ENCODE measurements at regions not wholly inside any gene's neighbourhood (a gene's known extent, or its start where the extent isn't known, plus 50 kb on each side); places are given as distances from the start of the nearest gene placed in this dataset.

DNA sequence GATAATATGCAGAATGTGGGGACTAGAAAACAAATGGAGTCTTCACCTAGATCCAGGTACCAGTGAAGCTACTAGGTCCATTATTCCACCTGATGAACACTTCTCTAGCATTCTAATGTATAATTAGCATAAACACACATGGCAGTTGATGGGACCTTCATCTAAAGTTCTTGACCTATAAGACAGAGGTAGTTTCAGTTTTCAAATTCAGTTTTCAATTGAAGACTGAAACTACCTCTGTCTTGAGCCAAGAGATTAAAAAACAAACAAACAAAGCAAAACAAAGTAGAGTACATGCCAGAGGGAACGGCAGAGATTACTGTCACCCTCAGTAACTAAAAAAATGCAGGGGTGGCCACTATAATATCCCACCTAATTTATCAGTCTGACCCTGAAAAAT, 199.9 kb upstream of the NEIL3 start:
- Mint-ChIP-seq H3K36me3 (ENCODE audit: low read depth) (no peaks in the 10 kb centered on the region), H3K4me3 (no peak overlapping the region), H3K4me1 (no peaks in the 10 kb centered on the region), H3K9me3 (no peaks in the 10 kb centered on the region), H3K27ac (no peak overlapping the region), H3K27me3 (no peaks in the 10 kb centered on the region)
- ATAC-seq (no peak), DNase-seq (no peak)

DNA sequence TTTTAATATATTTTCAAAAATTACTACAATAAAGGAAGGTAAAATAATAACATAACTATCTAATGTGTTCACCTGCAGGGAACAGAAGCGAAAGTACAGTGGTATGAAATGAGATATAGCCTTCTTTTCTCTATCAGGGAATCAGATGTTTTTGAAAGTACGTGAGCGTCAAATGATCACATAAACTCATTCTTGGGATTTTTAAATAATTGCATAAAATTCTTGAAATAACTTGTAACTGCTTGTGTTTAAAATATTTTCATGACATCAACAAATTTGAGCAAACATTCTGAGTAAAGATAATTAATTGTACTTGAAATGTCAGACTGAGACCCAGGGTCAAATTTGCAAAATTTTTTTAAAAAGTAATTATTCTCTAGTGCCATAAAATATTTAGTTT, 193.5 kb upstream of the NEIL3 start:
- H3K9me3 Mint-ChIP-seq = peaks cover 7% of the 10 kb centered on the region
- H3K27me3 Mint-ChIP-seq = peaks cover 2% of the 10 kb centered on the region
- H3K4me1 Mint-ChIP-seq = no peaks in the 10 kb centered on the region
- H3K27ac Mint-ChIP-seq = no peak overlapping the region
- H3K4me3 Mint-ChIP-seq = no peak overlapping the region
- no peaks in the 10 kb centered on the region for H3K36me3 Mint-ChIP-seq (ENCODE audit: low read depth)
- ATAC-seq (no peak), DNase-seq (no peak)

DNA sequence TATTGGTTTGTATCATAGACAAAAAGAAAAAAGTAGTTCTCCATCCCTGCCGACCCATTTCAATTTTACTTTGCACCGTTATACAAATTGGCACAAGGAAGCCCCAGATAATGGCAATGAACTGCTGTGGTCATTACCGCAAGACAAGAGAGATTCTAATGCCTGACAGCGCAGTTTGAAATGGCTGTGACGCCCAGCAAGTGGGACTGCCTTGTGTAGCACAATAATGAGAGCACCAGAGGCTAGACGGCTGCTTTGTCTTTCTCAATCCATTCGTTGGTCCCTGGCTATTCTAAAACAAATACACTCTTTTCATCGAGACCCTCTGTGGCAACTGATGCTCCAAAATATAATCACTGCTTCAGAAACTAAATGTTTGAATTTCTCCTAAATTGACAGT, 192.4 kb upstream of the NEIL3 start:
- no peak overlapping the region for H3K4me3 Mint-ChIP-seq
- H3K36me3 Mint-ChIP-seq (ENCODE audit: low read depth) = no peaks in the 10 kb centered on the region
- H3K27ac Mint-ChIP-seq = no peak overlapping the region
- peaks cover 2% of the 10 kb centered on the region for H3K27me3 Mint-ChIP-seq
- H3K9me3 Mint-ChIP-seq = peaks cover 7% of the 10 kb centered on the region
- no peaks in the 10 kb centered on the region for H3K4me1 Mint-ChIP-seq
- ATAC-seq (no peak), DNase-seq (no peak)

DNA sequence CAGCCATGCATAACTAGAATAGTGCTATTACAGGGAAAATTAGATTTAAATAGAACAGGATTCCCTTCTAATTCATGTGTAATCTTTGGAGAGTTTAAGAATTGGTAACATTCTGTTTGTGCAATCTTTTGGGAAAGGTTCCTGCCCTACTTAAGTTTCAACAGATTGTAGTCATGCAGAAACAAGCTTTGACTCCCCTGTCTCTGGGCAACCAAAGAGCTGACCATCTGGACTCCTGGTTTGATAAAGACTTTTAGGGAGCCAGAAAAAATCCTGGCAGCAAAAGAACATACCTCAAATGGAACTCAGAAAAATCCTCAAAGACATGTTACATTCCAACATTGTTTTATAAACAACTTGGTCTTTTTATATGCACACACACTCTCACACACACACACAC, 191.1 kb upstream of the NEIL3 start:
- no peak for DNase-seq
- H3K36me3 Mint-ChIP-seq (ENCODE audit: low read depth) = no peaks in the 10 kb centered on the region
- no peak overlapping the region for H3K27ac Mint-ChIP-seq
- H3K4me1 Mint-ChIP-seq = no peaks in the 10 kb centered on the region
- no peak for ATAC-seq
- H3K27me3 Mint-ChIP-seq = peaks cover 2% of the 10 kb centered on the region
- H3K4me3 Mint-ChIP-seq = no peak overlapping the region
- peaks cover 7% of the 10 kb centered on the region for H3K9me3 Mint-ChIP-seq

DNA sequence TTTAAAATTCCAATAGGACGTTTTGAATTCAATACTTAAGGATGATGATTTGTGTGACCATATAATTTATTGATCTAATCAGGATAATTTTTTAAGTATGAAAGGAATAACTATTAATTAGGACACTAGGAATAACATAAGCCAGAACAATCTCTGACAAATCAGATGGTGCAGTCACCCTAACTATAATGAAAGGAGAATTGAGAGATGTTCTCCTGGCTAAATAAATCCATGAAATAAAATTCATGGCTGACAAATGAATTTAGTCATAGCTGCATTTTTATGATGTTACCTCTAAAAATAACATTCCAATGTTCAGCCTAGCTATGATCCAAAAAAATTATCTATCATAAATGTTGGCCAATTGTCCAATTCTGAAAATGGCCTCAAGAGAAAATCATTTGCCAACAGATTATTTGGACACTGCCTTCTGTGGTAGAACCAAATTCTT, 190.6 kb upstream of the NEIL3 start:
- Mint-ChIP-seq H3K4me3 (no peak overlapping the region), H3K27me3 (peaks cover 2% of the 10 kb centered on the region), H3K4me1 (no peaks in the 10 kb centered on the region), H3K36me3 (ENCODE audit: low read depth) (no peaks in the 10 kb centered on the region), H3K27ac (no peak overlapping the region), H3K9me3 (peaks cover 7% of the 10 kb centered on the region)
- no peak for DNase-seq
- no peak for ATAC-seq

DNA sequence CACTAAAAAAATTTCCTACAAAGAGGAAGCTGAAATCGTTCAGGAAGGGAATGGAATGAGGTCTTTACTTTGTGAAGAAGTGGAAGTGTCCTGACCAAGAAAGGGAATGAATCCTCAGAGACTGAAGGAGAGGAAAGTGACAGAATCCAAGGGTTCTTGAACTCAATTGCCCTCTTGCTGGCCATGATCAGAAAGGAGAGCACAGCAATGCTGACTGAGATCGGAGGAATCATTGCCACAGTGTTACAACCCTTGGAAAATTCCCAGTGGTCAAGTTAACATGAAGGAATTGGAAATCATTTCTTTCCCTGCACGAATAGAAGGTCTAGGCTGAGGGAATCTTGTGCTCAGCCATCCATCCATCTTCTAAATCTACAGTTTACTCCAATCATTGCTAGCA, 190.0 kb upstream of the NEIL3 start:
- peaks cover 7% of the 10 kb centered on the region for H3K9me3 Mint-ChIP-seq
- H3K27me3 Mint-ChIP-seq = peaks cover 2% of the 10 kb centered on the region

DNA sequence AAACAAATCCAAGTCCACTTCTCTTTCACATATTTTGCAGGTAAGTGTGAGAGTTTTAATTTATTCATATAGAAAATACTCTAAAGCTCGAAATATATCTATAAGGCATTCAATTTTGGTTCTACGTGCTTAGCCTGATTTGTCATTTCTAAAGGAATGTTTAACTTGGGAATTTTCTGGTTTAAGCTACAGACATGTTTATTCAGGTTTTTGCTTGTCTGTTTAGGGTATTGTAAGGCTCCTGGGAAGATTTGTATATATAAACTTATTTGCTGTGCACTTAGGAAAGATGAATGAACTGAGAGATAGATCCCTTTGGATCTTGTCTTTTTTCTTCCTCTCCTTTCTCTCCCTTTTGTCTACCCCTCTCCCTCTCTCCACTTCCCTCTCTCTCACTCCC, 185.9 kb upstream of the NEIL3 start:
- ATAC-seq = no peak
- H3K36me3 Mint-ChIP-seq (ENCODE audit: low read depth) = no peaks in the 10 kb centered on the region
- DNase-seq = no peak
- no peaks in the 10 kb centered on the region for H3K27me3 Mint-ChIP-seq
- no peaks in the 10 kb centered on the region for H3K4me1 Mint-ChIP-seq
- peaks cover 14% of the 10 kb centered on the region for H3K9me3 Mint-ChIP-seq
- H3K27ac Mint-ChIP-seq = no peak overlapping the region
- no peak overlapping the region for H3K4me3 Mint-ChIP-seq

More for the DNA sequence above, 190.0 kb upstream of the NEIL3 start:
- no peak for ATAC-seq
- no peaks in the 10 kb centered on the region for H3K36me3 Mint-ChIP-seq (ENCODE audit: low read depth)
- no peaks in the 10 kb centered on the region for H3K4me1 Mint-ChIP-seq
- DNase-seq = no peak
- H3K27ac Mint-ChIP-seq = no peak overlapping the region
- H3K4me3 Mint-ChIP-seq = no peak overlapping the region

DNA sequence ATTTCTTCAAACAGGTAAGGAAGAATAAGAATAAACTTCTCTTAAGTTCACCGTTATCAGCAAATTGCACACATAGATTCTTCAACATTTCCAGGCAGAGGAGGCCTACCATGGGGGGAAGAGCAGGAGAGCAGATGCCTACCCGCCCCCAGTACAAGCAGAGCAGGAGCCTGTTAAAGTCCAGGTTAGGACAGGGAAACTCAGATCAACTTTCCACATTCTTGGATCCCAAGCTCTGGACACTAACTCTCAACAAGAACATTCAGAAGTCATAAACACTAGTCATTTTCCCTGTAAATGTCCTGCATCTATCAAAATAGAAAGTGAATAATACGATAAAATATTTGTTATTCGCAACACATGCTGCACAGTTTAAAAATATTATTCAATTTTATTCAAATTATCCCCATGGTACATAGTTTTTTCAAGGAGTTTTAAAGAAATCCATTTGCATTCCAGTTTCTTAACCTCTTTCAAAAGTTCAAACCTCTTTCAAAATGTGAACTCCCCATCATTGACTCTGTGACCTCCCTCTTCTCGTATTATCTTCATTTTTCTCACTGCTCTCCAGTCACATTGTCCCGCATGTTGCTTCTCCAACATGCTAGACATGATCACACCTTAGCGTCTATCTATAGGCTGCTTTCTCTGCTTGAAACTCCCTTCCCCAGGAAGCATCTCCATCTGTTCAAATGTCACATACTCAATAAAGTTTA, 185.2 kb upstream of the NEIL3 start:
- H3K4me3 Mint-ChIP-seq = no peak overlapping the region
- H3K27me3 Mint-ChIP-seq = no peaks in the 10 kb centered on the region
- H3K9me3 Mint-ChIP-seq = peaks cover 15% of the 10 kb centered on the region
- H3K36me3 Mint-ChIP-seq (ENCODE audit: low read depth) = no peaks in the 10 kb centered on the region
- H3K27ac Mint-ChIP-seq = no peak overlapping the region
- DNase-seq (no peak), ATAC-seq (no peak)
- no peaks in the 10 kb centered on the region for H3K4me1 Mint-ChIP-seq

DNA sequence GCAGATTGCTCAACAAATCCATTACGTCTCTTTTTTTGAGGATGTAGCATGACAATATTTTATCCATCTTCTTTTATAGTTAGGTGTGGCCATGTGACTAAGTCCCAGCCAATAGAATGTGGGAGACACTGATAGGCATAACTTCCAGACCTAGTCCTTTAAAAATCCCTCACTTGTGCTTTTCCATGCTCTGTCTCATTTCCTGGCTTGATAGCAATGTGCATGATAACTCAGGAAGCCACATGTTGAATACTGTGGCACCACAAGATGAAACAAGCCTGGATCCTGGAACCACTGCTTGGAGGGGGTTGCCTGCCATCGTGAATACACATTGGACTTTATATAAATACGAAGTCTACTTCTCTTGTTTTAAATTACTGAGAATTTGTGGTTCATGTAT, 184.0 kb upstream of the NEIL3 start:
- H3K4me1 Mint-ChIP-seq = no peaks in the 10 kb centered on the region
- H3K36me3 Mint-ChIP-seq (ENCODE audit: low read depth) = no peaks in the 10 kb centered on the region
- no peak overlapping the region for H3K27ac Mint-ChIP-seq
- DNase-seq (no peak), ATAC-seq (no peak)
- H3K27me3 Mint-ChIP-seq = no peaks in the 10 kb centered on the region
- peaks cover 16% of the 10 kb centered on the region for H3K9me3 Mint-ChIP-seq
- H3K4me3 Mint-ChIP-seq = no peak overlapping the region

DNA sequence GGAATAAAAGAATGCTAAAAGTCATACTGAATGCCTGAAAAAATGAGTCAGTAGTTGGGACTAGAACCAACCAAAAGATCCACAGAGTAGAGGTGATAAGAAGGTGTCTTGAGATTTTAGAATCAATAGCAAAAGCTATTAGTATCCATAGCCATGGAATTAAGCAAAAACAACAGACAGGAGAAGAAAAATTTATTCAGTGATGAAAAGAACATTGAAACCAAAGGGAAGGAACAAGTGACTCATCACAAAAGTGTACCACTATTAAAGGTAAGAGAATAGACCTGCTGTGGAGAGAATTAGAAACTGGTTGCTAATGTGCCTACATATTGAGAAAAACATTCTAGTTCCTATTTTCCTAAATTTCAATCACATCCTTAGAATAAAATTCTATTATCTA, 182.0 kb upstream of the NEIL3 start:
- no peak for ATAC-seq
- no peak overlapping the region for H3K4me3 Mint-ChIP-seq
- no peaks in the 10 kb centered on the region for H3K27me3 Mint-ChIP-seq
- H3K27ac Mint-ChIP-seq = no peak overlapping the region
- H3K9me3 Mint-ChIP-seq = peaks cover 16% of the 10 kb centered on the region
- H3K36me3 Mint-ChIP-seq (ENCODE audit: low read depth) = no peaks in the 10 kb centered on the region
- DNase-seq = no peak
- no peaks in the 10 kb centered on the region for H3K4me1 Mint-ChIP-seq

DNA sequence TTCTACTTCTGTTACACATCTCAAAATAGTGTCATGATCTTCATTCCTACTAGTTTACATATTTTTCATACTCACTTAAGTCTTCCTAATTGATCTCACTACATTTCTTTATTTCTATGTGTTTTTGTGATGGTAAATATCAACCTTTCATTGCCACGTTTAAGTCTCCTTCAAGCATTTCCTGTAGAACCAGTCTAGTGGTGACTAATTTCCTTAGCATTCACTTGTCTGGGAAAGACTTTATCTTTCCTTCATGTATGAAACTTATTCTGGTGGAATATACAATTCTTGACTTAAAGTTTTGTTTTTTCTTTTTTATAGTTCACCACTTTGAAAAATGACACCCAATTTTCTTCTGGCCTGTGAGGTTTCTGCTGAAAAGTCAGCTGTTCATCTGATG, 181.4 kb upstream of the NEIL3 start:
- Mint-ChIP-seq H3K27me3 (no peaks in the 10 kb centered on the region), H3K4me1 (no peaks in the 10 kb centered on the region), H3K36me3 (ENCODE audit: low read depth) (no peaks in the 10 kb centered on the region), H3K4me3 (no peak overlapping the region), H3K27ac (no peak overlapping the region), H3K9me3 (peaks cover 16% of the 10 kb centered on the region)
- DNase-seq = no peak
- ATAC-seq = no peak

DNA sequence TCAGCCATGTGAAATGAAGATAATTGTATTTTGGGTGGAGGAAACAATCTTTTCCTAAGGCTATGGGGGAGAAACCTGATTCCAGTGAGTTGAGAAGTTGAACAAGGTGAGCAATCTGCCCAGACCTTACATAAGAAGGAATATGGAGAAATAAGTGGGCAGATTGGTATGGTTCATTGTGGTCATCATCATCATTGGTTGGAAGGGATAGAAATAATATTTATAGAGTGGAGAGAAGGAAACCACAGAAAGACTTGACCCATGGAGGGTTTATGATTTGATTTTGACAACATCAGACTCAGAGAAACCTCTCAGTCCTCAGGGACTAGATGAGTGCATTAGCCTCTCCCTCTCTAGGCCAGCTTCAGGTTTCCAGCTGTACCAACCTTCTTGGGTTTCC, 177.9 kb upstream of the NEIL3 start:
- Mint-ChIP-seq H3K27ac (no peak overlapping the region), H3K27me3 (peaks cover 2% of the 10 kb centered on the region), H3K4me1 (no peaks in the 10 kb centered on the region), H3K4me3 (no peak overlapping the region), H3K9me3 (peaks cover 16% of the 10 kb centered on the region), H3K36me3 (ENCODE audit: low read depth) (no peaks in the 10 kb centered on the region)
- ATAC-seq (no peak), DNase-seq (no peak)

DNA sequence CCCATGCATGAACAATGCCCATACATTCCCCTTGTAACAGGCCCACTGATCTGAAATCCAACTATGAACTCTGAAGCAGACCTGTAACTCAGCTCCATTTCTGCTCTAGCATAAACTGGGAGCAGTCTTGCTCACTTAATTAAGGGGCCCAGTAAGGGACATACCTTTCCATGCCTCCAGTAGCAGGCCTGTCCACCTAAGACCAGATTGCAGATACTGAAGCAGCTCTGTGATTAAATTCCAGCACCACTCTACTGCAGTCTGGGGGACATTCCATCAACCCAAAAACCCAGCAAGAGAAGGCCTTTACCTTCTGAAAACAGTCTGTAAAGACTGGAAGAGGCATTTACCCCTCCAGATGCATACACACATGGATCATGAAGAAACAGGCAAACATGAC, 162.0 kb upstream of the NEIL3 start:
- no peaks in the 10 kb centered on the region for H3K4me1 Mint-ChIP-seq
- H3K27ac Mint-ChIP-seq = no peak overlapping the region
- H3K4me3 Mint-ChIP-seq = no peak overlapping the region
- DNase-seq = no peak
- no peak for ATAC-seq
- no peaks in the 10 kb centered on the region for H3K27me3 Mint-ChIP-seq
- no peaks in the 10 kb centered on the region for H3K9me3 Mint-ChIP-seq
- H3K36me3 Mint-ChIP-seq (ENCODE audit: low read depth) = no peaks in the 10 kb centered on the region

DNA sequence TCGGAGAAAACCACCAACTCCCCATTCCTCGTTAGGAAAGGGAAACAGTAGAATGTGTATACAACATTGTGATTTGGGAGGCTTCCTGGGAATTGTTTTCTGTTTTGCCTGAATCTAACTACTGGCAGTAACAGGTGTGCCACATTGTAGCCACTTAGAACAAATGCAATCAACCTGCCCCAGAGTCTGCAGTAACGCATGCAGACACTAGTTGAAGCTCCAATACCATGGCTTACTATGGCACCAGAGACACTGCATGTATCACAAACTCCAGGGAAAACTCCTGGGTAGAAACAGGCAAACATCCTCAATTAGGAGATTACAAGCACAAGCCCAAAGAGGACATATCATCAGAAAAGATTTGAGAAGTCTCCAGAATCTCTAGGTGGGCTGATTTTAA, 154.2 kb upstream of the NEIL3 start:
- Mint-ChIP-seq H3K36me3 (ENCODE audit: low read depth) (no peaks in the 10 kb centered on the region), H3K4me3 (no peak overlapping the region), H3K9me3 (no peaks in the 10 kb centered on the region), H3K27ac (no peak overlapping the region), H3K4me1 (no peaks in the 10 kb centered on the region), H3K27me3 (no peaks in the 10 kb centered on the region)
- DNase-seq (no peak), ATAC-seq (no peak)

DNA sequence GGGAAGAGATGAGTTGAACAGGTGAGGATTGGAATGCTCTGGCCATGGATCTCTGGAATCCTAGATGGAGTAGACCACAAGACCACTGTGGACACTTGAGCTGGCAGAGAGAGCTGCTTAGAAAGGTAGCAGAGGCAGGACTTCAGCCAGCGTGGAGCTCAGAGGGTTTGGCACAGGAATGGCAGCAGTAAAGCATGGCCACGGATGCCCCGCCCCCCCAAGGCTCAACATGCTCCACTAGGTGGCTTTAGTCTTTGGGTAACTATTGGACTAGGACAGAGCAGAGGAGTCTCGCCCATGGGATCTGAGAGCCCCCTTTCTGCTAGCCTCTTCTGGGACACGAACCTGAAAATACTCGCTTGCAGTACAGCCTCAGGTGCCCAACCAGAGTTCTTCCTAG, 150.1 kb upstream of the NEIL3 start:
- ATAC-seq = no peak
- Mint-ChIP-seq H3K9me3 (no peaks in the 10 kb centered on the region), H3K27ac (no peak overlapping the region), H3K27me3 (no peaks in the 10 kb centered on the region), H3K4me1 (no peaks in the 10 kb centered on the region), H3K4me3 (no peak overlapping the region), H3K36me3 (ENCODE audit: low read depth) (no peaks in the 10 kb centered on the region)
- no peak for DNase-seq

DNA sequence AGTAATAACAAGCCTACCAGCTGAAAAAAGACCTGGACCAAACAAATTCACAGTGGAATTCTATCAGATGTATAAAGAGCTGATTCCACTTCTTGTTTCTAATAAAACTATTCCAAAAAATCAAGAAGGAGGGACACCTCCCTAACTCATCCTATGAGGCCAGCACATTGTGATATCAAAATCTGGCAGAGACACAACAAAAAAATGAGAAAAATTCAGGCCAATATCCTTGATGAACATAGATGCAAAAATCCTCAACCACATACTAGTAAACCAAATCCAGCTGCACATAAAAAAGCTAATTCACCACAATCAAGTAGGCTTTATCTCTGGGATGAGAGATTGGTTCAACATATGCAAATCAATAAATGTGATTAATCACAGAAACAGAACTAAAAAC, 147.9 kb upstream of the NEIL3 start:
- no peak for DNase-seq

More for the DNA sequence above, 147.9 kb upstream of the NEIL3 start:
- Mint-ChIP-seq H3K4me1 (no peaks in the 10 kb centered on the region), H3K4me3 (no peak overlapping the region), H3K36me3 (ENCODE audit: low read depth) (no peaks in the 10 kb centered on the region), H3K9me3 (no peaks in the 10 kb centered on the region), H3K27ac (no peak overlapping the region), H3K27me3 (no peaks in the 10 kb centered on the region)
- ATAC-seq = no peak
